GM12878 (cell line): ENCODE measurements at regions not wholly inside any gene's neighbourhood (a gene's known extent, or its start where the extent isn't known, plus 50 kb on each side); places are given as distances from the start of the nearest gene placed in this dataset.

Experiments
- ATAC-seq: fragments of 200-7000 bp; cut with Tn5 transposase; 3 replicates; pipeline ENCODE4 v1.9.1; 2020; ENCODE audit warnings: mild to moderate bottlenecking, moderate library complexity
- BruUV-seq: library from RNA; stranded (reverse); fragments of 400-500 nt; replicated peaks from 2 replicates; lab custom pipeline; 2021; lab: Mats Ljungman, UMichigan
- CTCF ChIA-PET: fragments of 300-600 bp; sonication (Branson Sonifier 250); formaldehyde crosslinking; extraction: SDS; loops from one replicate; lab custom pipeline; 2021; ENCODE audit warnings: inconsistent platforms; lab: Yijun Ruan, JAX
- POLR2A ChIA-PET: fragments of 350-600 bp; formaldehyde crosslinking; extraction: SDS; loops from one replicate; lab custom pipeline; 2021; ENCODE audit warnings: inconsistent platforms; lab: Charles Lee
- RAD21 ChIA-PET: fragments of 300-600 bp; sonication (Branson Sonifier 250); formaldehyde crosslinking; loops from one replicate; lab custom pipeline; 2023; ENCODE audit warnings: antibody characterized with exemption; ENCODE audit not compliant: unreplicated experiment; lab: Charles Lee
- SMC1A ChIA-PET: fragments of 300-600 bp; sonication (Branson Sonifier 250); formaldehyde crosslinking; loops from one replicate; lab custom pipeline; 2023; ENCODE audit not compliant: unreplicated experiment, uncharacterized antibody; lab: Charles Lee
- DNase-seq: peaks from one replicate; pipeline ENCODE4 v3.0.0-alpha.2; 2011; ENCODE audit warnings: low read depth, low spot score
- FAIRE-seq: peaks from 3 replicates; lab custom pipeline; 2011; peaks lifted over from hg19 to GRCh38; lab: Jason Lieb, UNC
- H2AFZ ChIP-seq: 2 replicates; pipeline ENCODE4 v1.6.0; 2011; ENCODE audit warnings: low read depth, low read length, control low read depth; ENCODE audit not compliant: control insufficient read depth
- H3K27ac ChIP-seq: 2 replicates; pipeline ENCODE4 v1.5.1; 2011; ENCODE audit warnings: control low read depth; ENCODE audit not compliant: control insufficient read depth, insufficient read depth
- H3K27me3 ChIP-seq, 2 experiments: replicated peaks in 1 of 2; 2 replicates each; pipeline versions ENCODE4 v1.6.0 to v1.6.1; 2011; ENCODE audit warnings: low read length in 1 of 2; ENCODE audit not compliant: control insufficient read depth in 2 of 2, insufficient read depth in 2 of 2
- H3K36me3 ChIP-seq, 2 experiments: 2 replicates each; pipeline ENCODE4 v1.5.1; 2011; ENCODE audit warnings: low read length in 1 of 2; ENCODE audit not compliant: control insufficient read depth in 2 of 2, insufficient read depth in 2 of 2
- H3K4me1 ChIP-seq: 2 replicates; pipeline ENCODE4 v1.6.1; 2011; ENCODE audit warnings: mild to moderate bottlenecking, low read length, moderate library complexity, mixed read lengths; ENCODE audit not compliant: control insufficient read depth, insufficient read depth
- H3K4me2 ChIP-seq: 2 replicates; pipeline ENCODE4 v1.6.0; 2011; ENCODE audit warnings: control low read depth; ENCODE audit not compliant: control insufficient read depth, insufficient read depth
- H3K4me3 ChIP-seq: fragments of 200-600 bp; sonication (generic); 2 replicates; pipeline ENCODE4 v1.5.1; 2016
- H3K79me2 ChIP-seq: 2 replicates; pipeline ENCODE4 v1.6.0; 2011; ENCODE audit warnings: low read length; ENCODE audit not compliant: control insufficient read depth, insufficient read depth
- H3K9ac ChIP-seq: 2 replicates; pipeline ENCODE4 v1.8.0; 2011; ENCODE audit warnings: low read length, control low read depth, mixed read lengths; ENCODE audit not compliant: control insufficient read depth, insufficient read depth
- H3K9me3 ChIP-seq: replicated peaks from 3 replicates; pipeline ENCODE4 v1.5.1; 2011; ENCODE audit warnings: mild to moderate bottlenecking, low read length; ENCODE audit not compliant: control insufficient read depth, insufficient read depth
- H4K20me1 ChIP-seq: 2 replicates; pipeline ENCODE4 v1.6.0; 2011; ENCODE audit not compliant: control insufficient read depth, insufficient read depth
- BMI1 ChIP-seq: fragments of 450-650 bp; IDR thresholded peaks from 2 replicates; pipeline ENCODE4 v1.6.1; 2016; ENCODE audit warnings: mild to moderate bottlenecking, moderate library complexity, borderline replicate concordance
- CHD1 ChIP-seq: IDR thresholded peaks from 2 replicates; pipeline ENCODE4 v1.6.1; 2012; ENCODE audit warnings: low read depth, low read length, improper control_type of control experiment
- EP300 ChIP-seq, 2 experiments: fragments of 150-350 bp in 1 of 2; IDR thresholded peaks; 2 replicates each; pipeline ENCODE4 v1.6.1; 2011 to 2012; ENCODE audit warnings: low read depth in 2 of 2, low read length in 2 of 2, borderline replicate concordance in 1 of 2, improper control_type of control experiment in 1 of 2, inconsistent platforms in 1 of 2; ENCODE audit not compliant: control insufficient read depth in 1 of 2
- ESRRA ChIP-seq: IDR thresholded peaks from 2 replicates; pipeline ENCODE4 v1.6.1; 2012; ENCODE audit warnings: mild to moderate bottlenecking, low read length, improper control_type of control experiment
- EZH2 ChIP-seq: IDR thresholded peaks from 2 replicates; pipeline ENCODE4 v1.6.1; 2012; ENCODE audit warnings: low read depth, mild to moderate bottlenecking, control low read depth, inconsistent platforms, low read length, borderline replicate concordance; ENCODE audit not compliant: control insufficient read depth
- HDAC6 ChIP-seq: fragments of 200-600 bp; sonication (generic); IDR thresholded peaks from one replicate; pipeline ENCODE4 v1.8.0; 2017; ENCODE audit warnings: antibody characterized with exemption; ENCODE audit not compliant: unreplicated experiment
- MYC ChIP-seq: IDR thresholded peaks from 2 replicates; pipeline ENCODE4 v1.6.1; 2011; ENCODE audit warnings: mild to moderate bottlenecking, low read length, moderate library complexity, inconsistent platforms; ENCODE audit not compliant: insufficient read depth, insufficient replicate concordance, insufficient read length, severe bottlenecking
- NFXL1 ChIP-seq: fragments of 450-650 bp; IDR thresholded peaks from 2 replicates; pipeline ENCODE4 v1.6.1; 2017; ENCODE audit warnings: antibody characterized with exemption, mild to moderate bottlenecking, borderline replicate concordance
- NR2C1 ChIP-seq: fragments of 450-650 bp; IDR thresholded peaks from 2 replicates; pipeline ENCODE4 v1.6.1; 2017; ENCODE audit warnings: antibody characterized with exemption, mild to moderate bottlenecking, moderate library complexity
- RAD51 ChIP-seq: fragments of 450-650 bp; IDR thresholded peaks from 2 replicates; pipeline ENCODE4 v1.6.1; 2016; ENCODE audit warnings: moderate library complexity, mild to moderate bottlenecking, inconsistent platforms
- SP1 ChIP-seq: IDR thresholded peaks from one replicate; pipeline ENCODE4 v1.6.1; 2011; ENCODE audit warnings: low read depth, low read length
- SREBF2 ChIP-seq: IDR thresholded peaks from 2 replicates; pipeline ENCODE4 v1.6.1; 2012; ENCODE audit warnings: mild to moderate bottlenecking, low read length
- TBL1XR1 ChIP-seq: IDR thresholded peaks from 2 replicates; pipeline ENCODE4 v1.6.1; 2012; ENCODE audit warnings: low read depth, low read length, improper control_type of control experiment
- ZNF207 ChIP-seq: fragments of 450-650 bp; IDR thresholded peaks from 2 replicates; pipeline ENCODE4 v1.6.1; 2014; ENCODE audit warnings: antibody characterized with exemption, mild to moderate bottlenecking, borderline replicate concordance
- WGBS: methylation state at CpG from one replicate; pipeline ENCODE4 v1.1.6; 2016; ENCODE audit warnings: low lambda C conversion rate; ENCODE audit not compliant: insufficient replicate concordance, insufficient coverage; ENCODE audit errors: missing lambda C conversion rate; 5-methylcytosine and 5-hydroxymethylcytosine counted together
- in situ Hi-C: fragments of 300-500 bp; cut with MboI; formaldehyde crosslinking; loops from 9 replicates; pipeline ENCODE4 v1.14.3; 2018; ENCODE audit warnings: mixed read lengths
- intact Hi-C: fragments of 100-400 bp; cut with micrococcal nuclease; formaldehyde crosslinking; loops from one replicate; pipeline ENCODE4 v1.14.2; 2022; ENCODE audit not compliant: unreplicated experiment
- TF ChIP-seq, protein P1 (sequence below): IDR thresholded peaks from 2 replicates; pipeline ENCODE4 v1.6.1; 2012; ENCODE audit warnings: low read depth, low read length, improper control_type of control experiment
- TF ChIP-seq, protein P2 (sequence below): fragments of 450-650 bp; formaldehyde crosslinking; IDR thresholded peaks from 2 replicates; pipeline ENCODE4 v1.4.0; 2022; ENCODE audit warnings: mild to moderate bottlenecking, moderate library complexity
- TF ChIP-seq, protein P3 (sequence below): fragments of 450-650 bp; IDR thresholded peaks from 2 replicates; pipeline ENCODE4 v1.6.1; 2016; ENCODE audit warnings: mild to moderate bottlenecking

DNA sequence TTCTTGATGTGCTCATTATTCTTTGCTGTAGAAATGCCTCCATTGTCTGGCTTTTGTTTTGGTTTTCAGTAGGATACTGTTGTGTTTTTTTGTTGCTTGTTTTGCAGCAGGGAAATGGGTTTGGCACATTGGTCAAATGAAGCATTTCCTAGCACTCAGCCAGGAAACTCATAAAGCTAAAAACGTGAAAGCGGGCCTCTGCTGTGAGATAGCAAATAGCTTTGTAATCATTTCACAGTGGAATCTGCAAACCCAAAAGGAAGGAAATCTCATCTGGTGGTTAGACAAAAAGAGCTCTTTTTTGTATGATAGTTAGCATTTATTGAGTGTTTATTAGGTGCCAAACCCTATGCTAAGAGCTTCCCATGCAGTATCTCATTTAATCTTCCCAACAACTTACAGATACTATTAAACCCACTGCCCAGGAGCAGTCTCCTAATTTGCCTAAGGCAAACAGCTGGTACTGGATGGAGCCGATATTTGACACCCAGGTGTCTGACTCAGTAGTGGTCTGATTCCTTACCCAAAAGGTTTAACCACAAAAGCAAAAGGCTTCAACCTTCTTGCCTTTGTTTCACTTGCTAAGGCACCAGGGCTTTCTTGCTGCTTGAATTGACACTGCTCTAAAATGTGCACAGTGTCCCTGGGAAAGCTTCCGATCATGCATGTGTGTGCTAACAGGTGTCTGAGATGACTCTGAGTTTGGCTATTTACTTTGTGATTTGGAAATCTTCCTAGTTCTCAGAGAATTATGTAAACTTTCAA is 527.9 kb upstream of the MDFIC2 start:
- H3K9ac ChIP-seq: no peak overlapping the region
- H3K4me1 ChIP-seq: no peaks in the 10 kb centered on the region
- no peak overlapping the region for H3K27ac ChIP-seq
- POLR2A ChIA-PET: no interaction called here
- intact Hi-C loops: no loop called here
- no peaks in the 10 kb centered on the region for H3K9me3 ChIP-seq
- CTCF ChIA-PET: interaction anchor here (0.5 to 0.9 kb wide), 2 partner anchors 13 to 49 kb away, joined by 3 read pairs; no protein-coding TSS in a partner anchor
- in situ Hi-C loops: no loop called here
- no peak overlapping the region for H3K4me2 ChIP-seq
- H2AFZ ChIP-seq: no peak overlapping the region
- FAIRE-seq (no peak), ATAC-seq (no peak), DNase-seq (no peak)
- H3K79me2 ChIP-seq: no peaks in the 10 kb centered on the region
- no peaks in the 10 kb centered on the region for H4K20me1 ChIP-seq
- H3K4me3 ChIP-seq: no peak overlapping the region
- no peaks in the 10 kb centered on the region for H3K36me3 ChIP-seq
- no peaks in the 10 kb centered on the region for H3K27me3 ChIP-seq
- RAD21 ChIA-PET: no interaction called here
- no TSS peak for BruUV-seq
- SMC1A ChIA-PET: interaction anchor here (0.9 kb wide), 1 partner anchor 9 kb away, joined by 4 read pairs; no protein-coding TSS in a partner anchor
- WGBS: 58% methylated on average over 4 of the region's 4 CpGs
- TF ChIP-seq NFXL1 (no peak), EP300 (IDR thresholded peaks at IDR 0.05; ENCODE audit: borderline replicate concordance in 1 of 2, control insufficient read depth in 1 of 2, low read depth in 2 of 2, low read length in 2 of 2) (no peak), HDAC6 (no peak), SREBF2 (no peak), TBL1XR1 (no peak), EZH2 (no peak), ZNF207 (no peak), SP1 (no peak), NR2C1 (no peak), BMI1 (no peak), CHD1 (no peak), ESRRA (no peak), MYC (no peak), RAD51 (no peak)
- TF ChIP-seq, protein P1, sequence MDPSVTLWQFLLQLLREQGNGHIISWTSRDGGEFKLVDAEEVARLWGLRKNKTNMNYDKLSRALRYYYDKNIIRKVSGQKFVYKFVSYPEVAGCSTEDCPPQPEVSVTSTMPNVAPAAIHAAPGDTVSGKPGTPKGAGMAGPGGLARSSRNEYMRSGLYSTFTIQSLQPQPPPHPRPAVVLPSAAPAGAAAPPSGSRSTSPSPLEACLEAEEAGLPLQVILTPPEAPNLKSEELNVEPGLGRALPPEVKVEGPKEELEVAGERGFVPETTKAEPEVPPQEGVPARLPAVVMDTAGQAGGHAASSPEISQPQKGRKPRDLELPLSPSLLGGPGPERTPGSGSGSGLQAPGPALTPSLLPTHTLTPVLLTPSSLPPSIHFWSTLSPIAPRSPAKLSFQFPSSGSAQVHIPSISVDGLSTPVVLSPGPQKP: no peak
- TF ChIP-seq, protein P2, sequence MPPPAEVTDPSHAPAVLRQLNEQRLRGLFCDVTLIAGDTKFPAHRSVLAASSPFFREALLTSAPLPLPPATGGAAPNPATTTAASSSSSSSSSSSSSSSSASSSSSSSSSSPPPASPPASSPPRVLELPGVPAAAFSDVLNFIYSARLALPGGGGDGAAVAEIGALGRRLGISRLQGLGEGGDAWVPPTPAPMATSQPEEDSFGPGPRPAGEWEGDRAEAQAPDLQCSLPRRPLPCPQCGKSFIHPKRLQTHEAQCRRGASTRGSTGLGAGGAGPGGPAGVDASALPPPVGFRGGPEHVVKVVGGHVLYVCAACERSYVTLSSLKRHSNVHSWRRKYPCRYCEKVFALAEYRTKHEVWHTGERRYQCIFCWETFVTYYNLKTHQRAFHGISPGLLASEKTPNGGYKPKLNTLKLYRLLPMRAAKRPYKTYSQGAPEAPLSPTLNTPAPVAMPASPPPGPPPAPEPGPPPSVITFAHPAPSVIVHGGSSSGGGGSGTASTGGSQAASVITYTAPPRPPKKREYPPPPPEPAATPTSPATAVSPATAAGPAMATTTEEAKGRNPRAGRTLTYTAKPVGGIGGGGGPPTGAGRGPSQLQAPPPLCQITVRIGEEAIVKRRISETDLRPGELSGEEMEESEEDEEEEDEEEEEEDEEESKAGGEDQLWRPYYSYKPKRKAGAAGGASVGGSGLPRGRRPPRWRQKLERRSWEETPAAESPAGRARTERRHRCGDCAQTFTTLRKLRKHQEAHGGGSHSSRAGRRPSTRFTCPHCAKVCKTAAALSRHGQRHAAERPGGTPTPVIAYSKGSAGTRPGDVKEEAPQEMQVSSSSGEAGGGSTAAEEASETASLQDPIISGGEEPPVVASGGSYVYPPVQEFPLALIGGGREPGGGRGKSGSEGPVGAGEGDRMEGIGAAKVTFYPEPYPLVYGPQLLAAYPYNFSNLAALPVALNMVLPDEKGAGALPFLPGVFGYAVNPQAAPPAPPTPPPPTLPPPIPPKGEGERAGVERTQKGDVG (CRISPR knock-in tag): no peak
- TF ChIP-seq, protein P3, sequence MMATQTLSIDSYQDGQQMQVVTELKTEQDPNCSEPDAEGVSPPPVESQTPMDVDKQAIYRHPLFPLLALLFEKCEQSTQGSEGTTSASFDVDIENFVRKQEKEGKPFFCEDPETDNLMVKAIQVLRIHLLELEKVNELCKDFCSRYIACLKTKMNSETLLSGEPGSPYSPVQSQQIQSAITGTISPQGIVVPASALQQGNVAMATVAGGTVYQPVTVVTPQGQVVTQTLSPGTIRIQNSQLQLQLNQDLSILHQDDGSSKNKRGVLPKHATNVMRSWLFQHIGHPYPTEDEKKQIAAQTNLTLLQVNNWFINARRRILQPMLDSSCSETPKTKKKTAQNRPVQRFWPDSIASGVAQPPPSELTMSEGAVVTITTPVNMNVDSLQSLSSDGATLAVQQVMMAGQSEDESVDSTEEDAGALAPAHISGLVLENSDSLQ: no peak
